ENCODE measurements at regions not wholly inside any gene's neighbourhood (a gene's known extent, or its start where the extent isn't known, plus 50 kb on each side); places are given as distances from the start of the nearest gene placed in this dataset.

- no peak for DNase-seq (ENCODE audit: low read depth in 2 of 3, low spot score in 2 of 3)
Observed at GRCh38 chr1:209455661-209456358, 127.7 kb upstream of the CAMK1G start.

- no peak for DNase-seq (ENCODE audit: low read depth in 2 of 3, low spot score in 2 of 3)
Observed at GRCh38 chr1:209456878-209457277, 126.6 kb upstream of the CAMK1G start.

GRCh38 chr1:209457401-209458125 lies 126.0 kb upstream of the CAMK1G start:
- DNase-seq (ENCODE audit: low read depth in 2 of 3, low spot score in 2 of 3): no peak

GRCh38 chr1:209458921-209459320 lies 124.6 kb upstream of the CAMK1G start:
- no peak for DNase-seq (ENCODE audit: low read depth in 2 of 3, low spot score in 2 of 3)

DNA sequence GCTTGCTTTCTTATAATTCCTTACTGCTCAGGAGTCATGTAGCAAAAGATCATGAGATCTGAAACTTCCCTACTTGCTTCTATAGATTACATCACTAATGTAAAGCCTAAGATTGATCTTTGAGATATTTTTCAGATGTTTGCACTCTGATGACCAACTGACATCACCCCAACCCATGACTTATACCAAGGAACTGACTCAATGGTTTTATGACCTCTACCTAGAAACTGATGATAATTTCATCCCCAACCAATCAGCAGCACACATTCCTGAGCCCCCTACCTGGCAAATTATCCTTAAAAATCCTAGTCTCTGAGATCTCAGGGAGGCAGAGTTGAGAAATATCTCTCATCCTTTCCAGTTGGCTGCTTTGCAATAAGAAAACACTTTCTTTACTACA lies 122.3 kb upstream of the CAMK1G start:
- DNase-seq (ENCODE audit: low read depth in 2 of 3, low spot score in 2 of 3): no peak

- no peak for DNase-seq (ENCODE audit: low read depth in 2 of 3, low spot score in 2 of 3)
Observed at GRCh38 chr1:209462433-209462832, 121.1 kb upstream of the CAMK1G start.

DNA sequence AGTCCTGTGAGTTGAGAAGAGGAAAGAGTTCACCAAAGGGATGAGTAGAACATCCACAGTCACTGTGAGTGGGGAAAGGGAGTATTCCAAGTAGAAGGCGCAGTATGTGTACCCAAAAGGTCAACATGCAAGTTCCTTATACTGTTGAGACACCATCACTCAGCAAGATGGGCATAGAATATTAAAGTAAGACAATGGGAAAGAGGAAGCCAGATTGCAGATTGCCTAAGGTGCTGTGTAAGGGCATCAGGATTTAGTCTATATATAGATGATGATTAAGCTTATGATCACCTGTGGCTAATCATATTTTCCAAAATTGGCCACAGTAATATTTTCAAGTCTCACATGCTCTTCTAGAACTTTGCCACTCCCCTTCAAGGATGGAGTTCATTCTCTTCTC lies 120.1 kb upstream of the CAMK1G start:
- DNase-seq (ENCODE audit: low read depth in 2 of 3, low spot score in 2 of 3): no peak

DNA sequence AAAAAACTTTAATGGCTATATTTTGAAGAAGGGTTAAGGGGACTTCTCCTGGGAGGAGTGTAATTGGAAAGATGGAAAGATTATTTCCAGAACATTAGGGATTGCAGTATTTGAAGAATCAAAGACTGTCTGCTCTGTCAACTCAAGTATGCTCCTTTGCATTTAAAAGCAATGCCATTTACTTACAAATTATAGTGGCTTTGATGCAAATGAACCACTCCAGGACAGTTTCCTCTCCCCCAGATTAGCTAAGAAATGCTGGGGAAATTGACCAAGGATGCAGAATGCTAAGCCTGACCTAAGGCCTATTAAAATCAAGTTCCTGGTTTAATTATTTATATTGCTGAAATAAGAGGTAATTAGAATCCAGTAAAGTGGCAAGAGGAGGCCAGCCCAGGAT lies 110.5 kb upstream of the CAMK1G start:
- no peak for DNase-seq (ENCODE audit: low read depth in 2 of 3, low spot score in 2 of 3)

- DNase-seq (ENCODE audit: low read depth in 2 of 3, low spot score in 2 of 3): no peak
Observed at GRCh38 chr1:209480345-209480744, 103.2 kb upstream of the CAMK1G start.

DNA sequence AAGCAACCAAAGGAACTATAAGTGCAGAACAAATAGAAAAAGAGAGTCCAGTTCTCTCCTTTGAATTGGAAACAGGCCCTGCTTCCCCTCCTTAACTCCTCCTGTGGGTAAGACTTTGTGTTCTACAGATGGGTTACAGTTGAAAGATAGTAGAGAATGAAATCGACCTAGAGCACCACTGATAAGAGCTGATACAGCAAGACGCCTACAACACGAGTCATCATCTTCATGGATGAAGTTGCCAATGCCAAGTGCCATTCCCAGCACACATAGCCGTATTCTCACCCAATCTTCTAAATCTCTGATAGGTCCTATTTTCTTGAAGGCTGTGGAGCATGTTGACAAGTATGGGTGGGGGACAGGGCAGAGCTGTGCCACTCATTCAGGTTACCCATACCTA lies 99.8 kb upstream of the CAMK1G start:
- no peak for DNase-seq (ENCODE audit: low read depth in 2 of 3, low spot score in 2 of 3)

GRCh38 chr1:209484429-209484828 lies 99.1 kb upstream of the CAMK1G start:
- no peak for DNase-seq (ENCODE audit: low read depth in 2 of 3, low spot score in 2 of 3)

DNA sequence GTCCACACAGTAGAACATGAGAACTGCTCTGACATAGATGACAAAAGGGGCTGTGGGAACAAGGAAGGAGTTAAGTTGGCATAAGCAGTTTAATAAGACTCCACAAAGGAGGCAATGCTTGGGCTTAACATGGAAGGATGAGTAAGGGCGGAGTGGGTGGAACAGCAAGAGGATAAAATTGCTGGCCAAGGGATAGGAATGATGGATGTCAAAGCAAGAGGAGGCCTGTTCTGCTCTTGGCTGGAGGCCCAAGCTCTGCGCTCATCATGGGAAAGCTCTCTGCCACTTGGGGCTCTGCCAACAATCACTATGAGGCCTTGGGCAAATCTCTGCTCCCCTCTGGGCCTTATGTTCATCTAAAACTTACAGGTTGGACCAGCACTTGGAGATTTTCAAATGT lies 98.3 kb upstream of the CAMK1G start:
- no peak for DNase-seq (ENCODE audit: low read depth in 2 of 3, low spot score in 2 of 3)

DNA sequence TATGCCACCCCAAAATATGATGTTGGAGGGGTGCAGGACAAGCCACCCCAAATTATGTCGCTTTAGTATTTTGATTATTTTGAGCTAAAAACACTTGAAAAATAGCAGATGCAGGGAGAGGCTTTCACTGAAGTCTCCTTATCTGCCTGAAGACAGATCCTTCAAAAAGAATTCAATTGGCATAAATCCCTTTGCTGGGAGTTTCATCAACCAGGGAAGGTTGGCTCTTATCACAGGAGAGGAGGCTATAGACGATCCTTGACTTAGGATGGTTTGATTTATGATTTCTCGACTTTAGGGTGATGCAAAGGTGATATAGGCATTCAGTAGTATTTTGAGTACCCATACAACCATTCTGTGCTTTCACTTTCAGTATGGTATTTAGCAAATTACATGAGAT lies 97.8 kb upstream of the CAMK1G start:
- no peak for DNase-seq (ENCODE audit: low read depth in 2 of 3, low spot score in 2 of 3)

DNA sequence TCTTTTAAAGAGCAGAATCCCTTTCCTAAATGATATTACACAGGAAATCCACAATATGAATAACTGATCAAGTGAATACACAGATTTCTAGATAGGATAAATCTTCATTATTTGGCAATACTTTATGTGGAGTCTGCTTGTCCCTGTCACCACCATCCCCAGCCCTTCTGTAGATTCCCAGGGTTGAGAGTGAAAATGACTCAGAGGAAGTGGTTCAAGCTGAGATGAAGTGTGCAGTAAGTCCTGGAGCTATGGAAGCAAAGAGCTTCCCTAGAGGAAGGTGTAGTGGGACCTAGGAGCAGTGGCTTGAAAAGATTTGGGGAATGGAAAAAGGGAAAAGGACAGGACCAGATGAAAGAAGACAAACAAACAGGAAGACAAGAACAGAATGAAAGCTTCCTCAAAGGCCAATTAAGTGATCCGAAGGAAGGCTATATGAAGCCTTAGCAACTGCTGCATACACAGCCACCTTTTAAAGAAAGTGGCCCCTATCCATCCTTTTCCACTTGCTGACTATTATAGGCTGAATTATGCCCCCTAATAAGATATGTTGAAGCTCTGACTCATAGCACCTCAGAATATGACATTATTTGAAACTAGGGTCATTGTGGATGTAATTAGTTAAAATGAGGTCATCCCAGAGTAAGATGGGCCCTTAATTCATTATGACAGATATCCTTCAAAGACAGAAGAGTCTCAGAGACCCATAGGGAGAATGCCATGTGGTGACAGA lies 96.5 kb upstream of the CAMK1G start:
- no peak for DNase-seq (ENCODE audit: low read depth in 2 of 3, low spot score in 2 of 3)

DNA sequence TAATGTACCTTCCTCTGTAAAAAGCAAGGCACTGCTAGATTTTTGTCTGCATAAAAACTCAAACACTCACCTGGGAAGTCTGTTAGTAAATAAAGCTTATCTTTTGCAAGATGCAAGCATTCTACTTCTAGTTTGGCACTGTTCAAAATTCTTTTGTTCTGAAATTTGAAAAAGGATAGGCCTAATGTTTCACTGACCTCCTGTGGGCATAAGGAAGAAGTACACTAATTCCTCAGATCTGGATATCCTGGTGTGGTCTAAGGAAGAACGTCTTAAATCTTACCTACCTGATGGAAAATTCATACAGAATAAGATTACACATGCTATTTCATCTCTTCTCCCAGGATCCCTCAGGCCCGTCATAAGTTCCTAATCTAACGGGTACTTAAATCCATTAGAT lies 93.5 kb upstream of the CAMK1G start:
- no peak for DNase-seq (ENCODE audit: low read depth in 2 of 3, low spot score in 2 of 3)

DNA sequence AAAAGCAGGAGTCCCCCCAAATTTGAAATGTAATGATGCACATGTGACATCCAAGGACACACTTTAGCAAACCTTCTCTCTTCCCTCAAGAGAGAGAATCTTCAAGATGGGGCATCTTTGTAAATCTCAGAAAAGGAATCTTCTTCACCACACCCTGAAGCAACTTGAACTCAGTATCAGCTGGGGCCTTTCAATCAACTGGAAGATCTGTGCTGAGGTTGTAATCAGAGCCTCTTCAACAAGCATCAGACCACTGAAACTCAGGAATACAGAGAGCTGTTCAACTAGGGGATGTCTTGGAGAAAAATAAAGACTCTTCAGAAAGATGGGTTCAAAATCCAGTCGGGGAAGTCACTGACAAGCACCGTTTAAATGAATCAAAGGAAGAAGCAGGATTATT lies 92.5 kb upstream of the CAMK1G start:
- DNase-seq (ENCODE audit: low read depth in 2 of 3, low spot score in 2 of 3): no peak

GRCh38 chr1:209491496-209491895 lies 92.0 kb upstream of the CAMK1G start:
- no peak for DNase-seq (ENCODE audit: low read depth in 2 of 3, low spot score in 2 of 3)

DNA sequence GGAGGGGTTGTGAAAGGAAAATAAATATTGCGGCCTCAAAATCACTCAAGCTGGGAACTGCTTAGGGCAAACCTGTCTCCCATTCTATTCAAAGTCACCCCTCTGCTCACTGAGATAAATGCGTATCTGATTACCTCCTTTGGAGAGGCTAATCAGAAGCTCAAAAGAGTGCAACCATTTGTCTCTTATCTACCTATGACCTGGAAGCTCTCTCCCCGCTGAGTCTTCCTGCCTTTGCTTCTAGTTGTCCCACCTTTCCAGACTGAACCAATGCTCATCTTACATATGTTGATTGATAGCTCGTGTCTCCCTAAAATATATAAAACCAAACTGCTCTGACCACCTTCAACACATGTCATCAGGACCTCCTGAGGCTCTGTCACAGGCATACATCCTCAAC lies 91.6 kb upstream of the CAMK1G start:
- DNase-seq (ENCODE audit: low read depth in 2 of 3, low spot score in 2 of 3): no peak

DNA sequence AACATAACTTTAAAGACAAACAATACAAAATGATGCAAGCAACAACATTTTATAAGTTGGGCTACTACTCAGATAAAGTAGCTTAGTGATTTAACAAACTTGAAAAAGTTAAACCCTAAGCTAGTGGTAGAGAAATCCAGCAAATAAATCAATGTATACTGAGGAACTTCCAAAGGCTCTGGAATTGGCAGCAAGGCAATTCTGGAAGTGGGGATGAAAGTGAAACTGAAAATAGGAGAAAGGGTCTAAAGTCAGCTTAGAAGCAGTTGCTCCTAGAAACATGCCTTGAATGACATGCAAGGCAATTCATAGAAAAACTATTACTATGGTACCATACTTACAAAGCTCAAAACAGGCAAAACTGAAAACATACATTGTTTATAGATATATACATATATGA lies 90.0 kb upstream of the CAMK1G start:
- no peak for DNase-seq (ENCODE audit: low read depth in 2 of 3, low spot score in 2 of 3)

GRCh38 chr1:209497729-209498128 lies 85.8 kb upstream of the CAMK1G start:
- no peak for DNase-seq (ENCODE audit: low read depth in 2 of 3, low spot score in 2 of 3)

DNA sequence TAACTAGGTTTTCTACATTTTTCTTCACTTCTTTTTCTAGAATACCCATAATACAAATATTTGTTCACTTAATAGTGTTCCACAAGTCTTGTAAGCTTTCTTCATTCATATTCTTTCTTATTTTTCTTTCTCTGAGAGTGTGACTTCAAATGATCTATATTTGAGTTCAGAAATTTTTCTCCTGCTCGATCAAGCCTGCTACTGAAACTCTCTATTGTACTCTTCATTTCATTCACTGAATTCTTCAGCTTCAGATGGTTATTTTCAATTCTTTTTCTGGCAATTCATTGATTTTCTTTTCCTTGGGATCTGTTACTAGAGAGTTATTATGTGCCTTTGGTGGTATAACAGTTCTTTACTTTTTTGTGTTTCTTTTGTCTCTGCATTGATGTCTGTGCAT lies 82.5 kb upstream of the CAMK1G start:
- no peak for DNase-seq (ENCODE audit: low read depth in 2 of 3, low spot score in 2 of 3)

- DNase-seq (ENCODE audit: low read depth in 2 of 3, low spot score in 2 of 3): no peak
Observed at GRCh38 chr1:209503196-209503595, 80.3 kb upstream of the CAMK1G start.
